Kidney (tissue), 13 donors: ENCODE measurements at regions not wholly inside any gene's neighbourhood (a gene's known extent, or its start where the extent isn't known, plus 50 kb on each side); places are given as distances from the start of the nearest gene placed in this dataset.

Experiments used
- DNase-seq, 5 donors: peaks; one replicate each; pipeline ENCODE4 v3.0.0-alpha.2; 2013 to 2020
- FAIRE-seq: peaks from 2 replicates; lab custom pipeline; 2012; peaks lifted over from hg19 to GRCh38; lab: Jason Lieb, UNC
- H3K27ac ChIP-seq, 2 donors: one replicate each; pipeline ENCODE4 v1.7.0; 2013; ENCODE audit warnings: low read depth in 2 of 2, low read length in 2 of 2, inconsistent platforms in 1 of 2
- H3K27me3 ChIP-seq: one replicate; pipeline ENCODE4 v1.7.1; 2013; ENCODE audit warnings: low read length, inconsistent platforms; ENCODE audit not compliant: control insufficient read depth, insufficient read depth
- H3K36me3 ChIP-seq, 3 donors: one replicate each; pipeline versions ENCODE4 v1.7.0 to v1.7.1; 2013; ENCODE audit warnings: low read length in 3 of 3, control low read depth in 1 of 3, inconsistent platforms in 1 of 3; ENCODE audit not compliant: insufficient read depth in 3 of 3, control insufficient read depth in 2 of 3
- H3K4me1 ChIP-seq, 3 donors: one replicate each; pipeline versions ENCODE4 v1.7.0 to v1.7.1; 2013; ENCODE audit warnings: low read length in 3 of 3, inconsistent platforms in 1 of 3, low read depth in 1 of 3; ENCODE audit not compliant: control insufficient read depth in 2 of 3, insufficient read depth in 2 of 3
- H3K4me3 ChIP-seq, 3 donors: one replicate each; pipeline versions ENCODE4 v1.7.0 to v1.8.1; 2013; ENCODE audit warnings: low read length in 3 of 3, control low read depth in 1 of 3, inconsistent platforms in 1 of 3
- H3K9ac ChIP-seq, 3 donors: one replicate each; pipeline versions ENCODE4 v1.7.0 to v1.7.1; 2013; ENCODE audit warnings: low read length in 3 of 3, control low read depth in 1 of 3, inconsistent platforms in 1 of 3
- H3K9me3 ChIP-seq, 3 donors: one replicate each; pipeline versions ENCODE4 v1.7.0 to v1.7.1; 2013; ENCODE audit warnings: low read length in 3 of 3, control low read depth in 1 of 3, inconsistent platforms in 1 of 3; ENCODE audit not compliant: control insufficient read depth in 2 of 3, insufficient read depth in 1 of 3
- CTCF ChIP-seq: IDR thresholded peaks from 3 replicates; pipeline ENCODE4 v1.5.1; 2012; ENCODE audit warnings: mild to moderate bottlenecking, moderate library complexity, borderline replicate concordance; ENCODE audit not compliant: insufficient read depth; ENCODE audit errors: extremely low read depth
- intact Hi-C: fragments of 100-400 bp; cut with DNase I; formaldehyde crosslinking; loops from one replicate; pipeline ENCODE4 v1.11.1; 2022
- donor health status: control.
- donor health status: control.
- donor health status: control.
- donor health status: control.
- donor health status: control.
- donor health status: DM: yes; HTN: yes; CAD: no.
- donor health status: Normal renal cell carcinoma (clear cell type).

- no peaks in the 10 kb centered on the region for H3K4me1 ChIP-seq
- FAIRE-seq (no peak), DNase-seq (no peak)
- no peak overlapping the region for H3K27ac ChIP-seq
- H3K36me3 ChIP-seq, result no peaks in the 10 kb centered on the region
- H3K4me3 ChIP-seq, result no peak overlapping the region
- no peak overlapping the region for H3K9ac ChIP-seq
- no peak for TF ChIP-seq CTCF
- H3K27me3 ChIP-seq, result no peaks in the 10 kb centered on the region
- H3K9me3 ChIP-seq, result peaks cover 0 to 3% (median 1%) of the 10 kb centered on the region in 3 donors
- intact Hi-C loops, result no loop called here
Measured at GRCh38 chr10:43735907-43736306, 87.2 kb upstream of the ZNF32 start.

GRCh38 chr10:43734716-43735115 is 86.0 kb upstream of the ZNF32 start:
- no peak for TF ChIP-seq CTCF
- intact Hi-C loops, result no loop called here
- Histone ChIP-seq H3K27ac (no peak overlapping the region), H3K36me3 (no peaks in the 10 kb centered on the region), H3K9ac (no peak overlapping the region), H3K4me1 (no peaks in the 10 kb centered on the region), H3K9me3 (peaks cover 1 to 8% (median 3%) of the 10 kb centered on the region in 3 donors), H3K27me3 (no peaks in the 10 kb centered on the region), H3K4me3 (no peak overlapping the region)
- DNase-seq, result no peak
- no peak for FAIRE-seq

- Histone ChIP-seq H3K9ac (no peak overlapping the region), H3K27ac (no peak overlapping the region), H3K36me3 (no peaks in the 10 kb centered on the region), H3K4me3 (no peak overlapping the region), H3K27me3 (no peaks in the 10 kb centered on the region), H3K9me3 (peaks cover 1 to 8% (median 3%) of the 10 kb centered on the region in 3 donors), H3K4me1 (no peaks in the 10 kb centered on the region)
- intact Hi-C loops, result no loop called here
- FAIRE-seq (no peak), DNase-seq (no peak)
- no peak for TF ChIP-seq CTCF
Measured at GRCh38 chr10:43731486-43731885, 82.8 kb upstream of the ZNF32 start.

- TF ChIP-seq CTCF, result no peak
- Histone ChIP-seq H3K36me3 (no peaks in the 10 kb centered on the region), H3K27ac (no peak overlapping the region), H3K4me3 (no peak overlapping the region), H3K27me3 (no peaks in the 10 kb centered on the region), H3K9me3 (peaks cover 1 to 12% (median 6%) of the 10 kb centered on the region in 3 donors), H3K9ac (no peak overlapping the region), H3K4me1 (no peaks in the 10 kb centered on the region)
- no peak for DNase-seq
- intact Hi-C loops, result no loop called here
- no peak for FAIRE-seq
Measured at GRCh38 chr10:43728425-43728824, 79.7 kb upstream of the ZNF32 start.
